NCI-H2107 treated with DMSO at 0.1 percent for 48 hours (cell line): ENCODE measurements at regions not wholly inside any gene's neighbourhood (a gene's known extent, or its start where the extent isn't known, plus 50 kb on each side); places are given as distances from the start of the nearest gene placed in this dataset.

Experiments used
- DNase-seq: peaks from one replicate; lab custom pipeline; 2025; ENCODE audit not compliant: unreplicated experiment; lab: John Stamatoyannopoulos, UW

GRCh38 chr2:207256476-207257207 lies 90.9 kb upstream of the KLF7 start:
- DNase-seq = no peak

GRCh38 chr2:207257251-207258250 lies 91.8 kb upstream of the KLF7 start:
- peak; percentile 9 for DNase-seq

- DNase-seq = peak; percentile 34
Measured at GRCh38 chr2:207258263-207258991, 92.7 kb upstream of the KLF7 start.

DNA sequence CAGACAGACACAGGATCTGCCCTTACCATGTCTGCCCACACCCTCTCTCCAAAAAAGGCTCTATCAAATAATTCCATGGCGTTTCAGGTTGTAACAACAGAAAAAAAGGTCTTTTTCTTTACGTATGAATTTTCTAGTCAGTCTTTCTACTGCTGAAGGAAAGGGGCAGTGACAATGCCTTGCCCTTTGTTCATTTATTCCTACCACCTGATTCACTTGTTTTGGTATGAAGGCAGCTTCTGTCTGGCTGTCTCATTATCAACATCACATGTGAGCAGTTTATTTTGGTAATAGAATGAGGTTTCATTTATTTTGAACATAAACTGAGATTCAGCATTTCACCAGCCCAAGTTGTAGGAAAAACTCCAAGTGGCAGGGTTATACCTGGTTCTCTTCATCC lies 94.3 kb upstream of the KLF7 start:
- DNase-seq = no peak

DNA sequence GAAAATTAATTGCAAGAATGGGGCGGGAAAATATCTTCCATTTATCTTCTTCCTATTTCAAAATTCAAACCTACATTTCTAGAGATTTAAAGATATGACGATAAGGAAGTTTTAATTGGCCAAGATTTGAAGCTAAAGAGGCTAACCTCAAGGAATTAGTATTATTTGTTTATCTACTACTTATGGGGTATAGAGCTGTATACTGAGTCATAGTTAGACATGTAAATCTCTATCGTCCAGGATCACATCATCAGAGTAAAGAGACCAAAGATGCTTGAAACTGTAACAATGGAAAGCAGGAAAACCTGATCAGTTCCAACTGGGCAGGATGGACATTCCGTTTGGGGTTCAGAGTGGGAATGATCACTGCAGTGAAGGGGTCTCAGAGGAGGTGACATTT lies 95.2 kb upstream of the KLF7 start:
- no peak for DNase-seq

DNA sequence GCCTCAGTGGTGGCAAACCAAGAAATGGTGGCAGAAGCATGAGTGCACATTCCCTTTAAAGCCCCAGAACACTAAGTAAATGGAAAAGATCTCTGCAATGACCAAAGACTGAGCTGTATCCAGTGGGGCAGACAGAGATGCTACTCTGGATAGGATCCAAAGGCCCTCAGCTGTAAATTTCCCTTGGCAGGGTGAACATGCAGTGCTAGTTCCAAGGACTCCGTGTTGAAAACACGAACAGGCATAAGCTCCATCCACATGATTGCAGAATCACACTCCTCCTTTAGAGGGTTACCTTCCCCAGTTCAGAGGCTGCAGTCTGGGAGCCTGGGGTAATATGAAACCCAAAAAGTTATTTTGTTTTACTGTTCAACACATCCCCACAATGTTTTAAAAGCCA lies 98.6 kb upstream of the KLF7 start:
- no peak for DNase-seq

DNA sequence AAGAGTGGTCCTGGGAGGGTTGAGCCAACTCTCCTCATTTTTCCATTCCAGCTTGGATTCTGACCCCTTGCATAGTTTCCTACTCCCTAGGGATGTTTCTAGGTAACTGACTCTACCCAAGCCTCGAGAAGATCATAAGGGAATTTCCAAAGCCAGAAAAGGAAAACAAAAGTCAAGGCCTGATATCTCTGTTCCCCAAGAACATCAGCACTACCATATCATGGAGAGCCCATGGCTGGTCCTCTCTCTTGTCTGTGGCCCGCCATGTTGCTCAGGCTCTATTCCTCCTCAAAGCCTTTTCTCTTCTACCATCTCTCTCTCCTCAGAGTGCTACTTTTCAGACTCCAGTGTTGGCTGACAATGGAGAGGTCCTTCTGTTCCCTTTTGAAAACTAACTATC lies 99.6 kb upstream of the KLF7 start:
- no peak for DNase-seq

DNA sequence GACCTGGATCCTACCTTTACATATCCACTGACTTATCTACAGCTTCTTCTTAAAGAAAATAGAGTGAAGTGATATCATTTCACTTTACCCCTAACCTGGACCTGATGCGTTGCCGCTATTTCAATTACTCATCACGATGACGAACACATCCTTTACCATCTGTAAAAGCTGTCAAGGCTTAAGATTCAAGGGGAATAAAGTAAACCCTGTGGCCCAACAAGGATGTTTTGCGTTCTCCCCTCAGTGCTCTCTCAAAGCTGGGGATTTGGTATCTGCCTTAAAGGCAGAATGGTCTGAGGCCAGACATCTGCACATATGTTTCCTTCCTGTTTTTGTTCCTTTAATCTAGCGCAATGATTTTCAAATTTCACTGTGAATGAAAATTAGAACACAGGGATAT lies 100.1 kb upstream of the KLF7 start:
- no peak for DNase-seq

GRCh38 chr2:207266648-207267047 lies 100.9 kb upstream of the KLF7 start:
- no peak for DNase-seq

DNA sequence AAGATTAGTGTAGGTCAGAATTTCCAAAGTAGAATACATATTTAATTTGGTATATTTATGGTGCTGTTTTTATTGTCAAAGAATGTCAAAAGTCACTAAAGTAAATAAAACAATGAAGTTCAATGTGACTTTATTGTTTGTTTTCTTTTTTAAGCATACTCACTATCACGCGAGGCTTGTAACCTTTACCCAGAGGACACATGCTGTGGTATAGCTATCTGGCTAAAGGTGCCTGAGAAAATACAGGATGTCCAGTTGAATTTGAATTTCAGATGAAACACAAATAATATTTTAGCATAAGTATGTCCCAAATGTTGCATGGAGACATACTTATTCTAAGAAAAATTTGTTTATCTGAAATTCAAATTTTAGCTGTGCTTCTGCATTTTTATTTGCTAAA lies 103.3 kb upstream of the KLF7 start:
- DNase-seq = no peak

DNA sequence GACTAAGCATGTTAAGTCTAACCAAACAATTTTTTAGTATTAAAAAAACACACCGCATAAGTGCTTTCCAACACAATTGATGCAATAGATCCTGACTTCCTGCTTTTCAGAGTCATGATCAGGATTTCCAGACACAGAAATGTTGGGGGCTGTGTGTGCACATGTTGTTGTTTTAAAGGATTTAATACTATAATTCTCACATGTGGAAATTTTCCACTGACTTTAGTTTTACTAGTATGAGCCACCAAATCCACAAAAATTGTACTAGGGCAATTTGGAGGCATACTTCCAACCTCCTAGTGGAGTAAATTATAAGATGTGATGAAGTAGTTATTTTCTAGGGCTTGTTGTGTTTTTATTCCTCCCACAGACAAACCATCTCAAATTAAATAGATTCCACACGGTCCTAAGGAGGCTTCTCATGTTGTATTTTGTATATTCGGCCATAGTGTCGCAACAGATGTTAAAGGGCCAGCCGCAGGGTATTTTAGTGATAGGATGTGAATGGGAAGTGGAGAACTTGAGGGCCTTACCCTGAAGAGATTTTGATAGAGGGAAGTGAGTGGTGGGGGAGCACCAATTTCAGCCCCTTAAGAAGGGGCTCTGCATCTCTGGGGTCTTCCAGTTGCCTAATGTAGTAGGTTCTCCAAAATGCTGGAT lies 108.9 kb upstream of the KLF7 start:
- no peak for DNase-seq

DNA sequence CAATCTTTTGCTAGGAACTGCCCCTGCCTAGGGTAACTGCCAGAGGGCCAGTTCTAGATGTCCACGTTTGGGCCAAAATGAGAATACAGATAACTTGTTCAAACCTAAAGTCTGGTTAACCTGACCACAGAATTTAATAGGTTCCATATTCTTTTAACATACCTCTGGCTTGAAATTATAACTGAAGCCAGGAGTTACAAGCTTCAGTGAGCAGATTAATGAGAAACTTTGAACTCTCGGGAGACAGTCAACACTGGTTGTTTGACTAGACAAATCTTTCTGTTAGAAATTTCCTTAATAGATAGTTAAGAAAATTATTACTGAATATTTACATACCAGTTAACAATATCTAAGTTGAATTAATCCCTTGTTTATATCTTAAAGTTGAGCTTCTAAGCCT lies 110.0 kb upstream of the KLF7 start:
- no peak for DNase-seq

DNA sequence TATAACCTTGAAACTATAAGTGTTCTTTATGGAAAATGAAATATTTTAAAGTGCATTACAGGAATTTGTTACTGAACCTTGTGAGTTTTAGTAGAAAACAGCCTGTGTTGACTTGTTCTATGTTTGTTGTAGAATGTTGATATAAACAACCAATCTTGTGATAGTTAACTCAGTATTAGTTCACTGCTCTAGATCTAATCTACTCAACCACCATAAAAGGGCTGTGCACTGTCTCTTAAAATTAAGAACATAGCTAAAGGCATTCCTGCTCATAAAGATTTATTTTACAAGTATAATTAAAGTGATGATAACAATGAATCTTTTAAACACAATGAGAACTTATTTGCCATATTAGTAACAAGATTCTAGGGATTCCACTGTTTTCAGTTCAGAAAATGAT lies 110.5 kb upstream of the KLF7 start:
- DNase-seq = no peak

GRCh38 chr2:207276858-207277257 lies 111.1 kb upstream of the KLF7 start:
- no peak for DNase-seq

DNA sequence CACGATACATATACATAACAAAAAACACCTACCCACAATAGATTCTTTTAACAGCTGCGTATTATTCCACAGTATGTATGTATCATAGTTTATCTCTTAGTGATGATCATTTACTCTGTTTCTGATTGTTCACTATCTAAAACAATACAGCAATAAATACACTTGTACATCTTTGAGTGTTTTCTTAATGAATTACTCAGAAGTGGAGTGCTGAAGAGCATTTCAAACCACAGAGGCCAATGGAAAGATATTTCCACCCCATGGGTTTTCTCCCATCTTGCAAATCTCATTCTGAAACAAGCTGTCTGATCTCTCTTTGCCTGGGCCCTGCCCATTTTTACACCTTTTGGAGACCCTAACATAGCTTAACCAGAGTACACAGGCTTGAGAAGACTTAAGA lies 113.8 kb upstream of the KLF7 start:
- no peak for DNase-seq

DNA sequence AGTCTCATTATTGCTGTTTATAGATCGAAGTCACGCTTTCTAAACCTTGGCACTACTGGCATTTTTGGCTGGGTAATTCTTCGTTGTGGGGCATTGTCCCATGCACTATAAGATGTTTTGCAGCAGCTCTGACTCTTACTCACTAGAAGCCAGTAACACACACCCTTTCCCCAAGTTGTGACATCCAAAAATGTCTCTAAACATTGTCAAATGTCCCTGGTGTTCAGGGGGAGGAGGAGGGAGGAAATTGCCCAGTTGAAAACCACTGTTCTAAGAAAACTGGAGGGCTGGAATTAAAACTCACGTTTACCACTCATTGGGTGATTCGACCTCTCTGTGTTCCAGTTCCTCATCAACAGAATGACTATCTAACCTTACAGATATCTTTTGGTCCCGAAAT lies 115.7 kb upstream of the KLF7 start:
- no peak for DNase-seq

DNA sequence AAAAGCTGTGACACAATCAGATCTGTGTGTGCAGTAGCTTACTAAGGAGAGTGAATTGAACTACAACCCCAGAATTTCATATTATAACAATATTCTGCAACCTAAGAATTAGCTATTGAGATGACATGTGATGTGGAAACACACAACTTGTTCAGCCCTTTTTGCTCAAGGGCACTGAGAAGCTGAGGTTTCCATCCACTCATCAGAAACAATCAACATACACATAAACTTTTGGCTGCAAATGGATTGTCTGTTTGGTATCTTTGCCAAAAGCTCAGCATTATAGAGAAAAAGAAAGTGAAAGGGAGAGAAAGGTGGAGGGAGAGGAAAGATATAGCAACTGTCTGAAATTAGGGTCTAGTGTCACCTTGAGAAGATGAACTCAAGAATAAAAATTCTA lies 117.2 kb upstream of the KLF7 start:
- DNase-seq = no peak

DNA sequence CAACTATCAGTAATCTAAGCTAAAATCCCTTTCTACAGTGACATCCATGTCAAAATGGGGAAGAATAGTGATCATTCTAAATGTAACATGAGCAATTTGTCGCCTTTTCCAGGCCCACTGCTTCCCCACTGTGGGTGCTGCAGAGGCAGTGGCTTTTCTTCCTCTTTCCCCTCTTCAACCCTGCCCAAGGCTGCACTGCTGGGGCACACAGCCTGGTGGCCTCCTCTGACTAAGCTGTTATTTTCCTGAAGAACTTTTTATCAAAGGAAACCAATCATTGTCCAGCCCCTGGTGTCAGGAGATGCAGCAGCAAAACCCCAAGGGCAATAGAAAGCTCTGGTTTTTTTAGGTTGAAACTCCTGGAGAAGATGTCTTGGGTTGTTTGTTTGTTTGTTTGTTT lies 117.6 kb upstream of the KLF7 start:
- DNase-seq = no peak

GRCh38 chr2:207284556-207285472 lies 119.1 kb upstream of the KLF7 start:
- no peak for DNase-seq

- DNase-seq = no peak
Measured at GRCh38 chr2:207285473-207285815, 119.7 kb upstream of the KLF7 start.
